AG04449 (cell line): ENCODE measurements at regions not wholly inside any gene's neighbourhood (a gene's known extent, or its start where the extent isn't known, plus 50 kb on each side); places are given as distances from the start of the nearest gene placed in this dataset.

ENCODE experiments used
- CTCF ChIA-PET: fragments of 350-600 bp; formaldehyde crosslinking; extraction: SDS; loops from one replicate; lab custom pipeline; 2021; ENCODE audit warnings: antibody characterized with exemption; lab: Yijun Ruan, JAX
- POLR2A ChIA-PET: fragments of 400-600, 350-600 bp; formaldehyde crosslinking; extraction: SDS; loops from one replicate; lab custom pipeline; 2020; ENCODE audit warnings: antibody characterized with exemption, inconsistent platforms; lab: Yijun Ruan, JAX
- DNase-seq: peaks from one replicate; pipeline ENCODE4 v3.0.0-alpha.2; 2010; ENCODE audit warnings: low read depth, low spot score
- H3K4me3 ChIP-seq: 2 replicates; pipeline ENCODE4 v1.5.1; 2011; ENCODE audit warnings: low read depth, mild to moderate bottlenecking, control low read depth, low read length
- CTCF ChIP-seq: IDR thresholded peaks from one replicate; pipeline ENCODE4 v1.5.1; 2011; ENCODE audit warnings: mild to moderate bottlenecking, moderate library complexity, low read length, control low read depth, inconsistent platforms; ENCODE audit not compliant: insufficient read depth; ENCODE audit errors: missing control alignments

- CTCF ChIA-PET: interaction anchor here (2.1 kb wide), 1 partner anchor 12 kb away, joined by 8 read pairs; no protein-coding TSS in a partner anchor
- DNase-seq: no peak
- POLR2A ChIA-PET: no interaction called here
- TF ChIP-seq CTCF: no peak
- H3K4me3 ChIP-seq: no peak overlapping the region
Measured at GRCh38 chr11:106427736-106428135, 350.3 kb downstream of the AASDHPPT start.

- CTCF ChIA-PET: no interaction called here
Measured at GRCh38 chr11:106442032-106442431, 364.6 kb downstream of the AASDHPPT start.

GRCh38 chr11:106446302-106446701, 368.8 kb downstream of the AASDHPPT start:
- DNase-seq: no peak
- H3K4me3 ChIP-seq: no peak overlapping the region
- ChIA-PET CTCF (interaction anchor here (1.0 to 1.3 kb wide), 2 partner anchors 16 to 20 kb away, joined by 3 read pairs; no protein-coding TSS in a partner anchor), POLR2A (no interaction called here)
- TF ChIP-seq CTCF: no peak

More at GRCh38 chr11:106442032-106442431, 364.6 kb downstream of the AASDHPPT start:
- no peak overlapping the region for H3K4me3 ChIP-seq
- POLR2A ChIA-PET: no interaction called here
- no peak for TF ChIP-seq CTCF
- no peak for DNase-seq

GRCh38 chr11:106446955-106447354, 369.5 kb downstream of the AASDHPPT start:
- ChIA-PET CTCF (interaction anchor here (1.0 to 1.3 kb wide), 2 partner anchors 17 to 19 kb away, joined by 3 read pairs; no protein-coding TSS in a partner anchor), POLR2A (no interaction called here)
- no peak for TF ChIP-seq CTCF

GRCh38 chr11:106447631-106448191, 370.2 kb downstream of the AASDHPPT start:
- POLR2A ChIA-PET: no interaction called here
- CTCF ChIA-PET: no interaction called here
- H3K4me3 ChIP-seq: no peak overlapping the region
- no peak for DNase-seq
- no peak for TF ChIP-seq CTCF

More at GRCh38 chr11:106446955-106447354, 369.5 kb downstream of the AASDHPPT start:
- no peak overlapping the region for H3K4me3 ChIP-seq
- DNase-seq: no peak

- H3K4me3 ChIP-seq: no peak overlapping the region
- ChIA-PET POLR2A (no interaction called here), CTCF (no interaction called here)
- DNase-seq: no peak
- TF ChIP-seq CTCF: no peak
Measured at GRCh38 chr11:106449763-106450162, 372.3 kb downstream of the AASDHPPT start.
